ENCODE measurements at regions not wholly inside any gene's neighbourhood (a gene's known extent, or its start where the extent isn't known, plus 50 kb on each side); places are given as distances from the start of the nearest gene placed in this dataset.

DNA sequence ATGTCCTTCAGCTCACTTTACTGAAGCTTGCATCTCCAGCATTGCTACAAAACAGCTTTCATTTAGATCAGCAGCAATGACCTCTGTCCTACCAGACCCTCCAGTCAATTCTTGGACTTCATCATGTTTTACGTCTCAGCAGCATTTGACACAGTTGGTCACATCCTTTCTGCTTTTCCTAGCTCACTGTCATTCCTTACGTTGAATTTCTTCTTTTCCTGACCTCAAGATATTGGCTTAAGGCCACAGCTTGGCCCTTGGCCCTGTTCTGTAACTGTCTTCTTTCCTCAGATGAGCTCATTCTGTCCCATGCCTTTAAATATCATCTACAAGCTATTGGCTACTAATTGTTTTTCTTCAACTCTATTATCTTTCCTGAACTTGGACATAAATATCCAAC is 576.2 kb upstream of the KCNMB2 start:
- TF ChIP-seq POLR2AphosphoS5 (IDR thresholded peaks at IDR 0.05; ENCODE audit: low read depth, low read length) = no peak
- TF ChIP-seq FOXP2 (optimal IDR thresholded peaks at IDR 0.05; ENCODE audit: borderline replicate concordance, extremely low read depth, extremely low read length, insufficient read depth) = no peak
- no peak for TF ChIP-seq TAF1 (IDR thresholded peaks at IDR 0.05; ENCODE audit: borderline replicate concordance, insufficient read depth, low read length)
- no peak for TF ChIP-seq SIN3A (IDR thresholded peaks at IDR 0.05; ENCODE audit: borderline replicate concordance, insufficient read depth, low read length)

DNA sequence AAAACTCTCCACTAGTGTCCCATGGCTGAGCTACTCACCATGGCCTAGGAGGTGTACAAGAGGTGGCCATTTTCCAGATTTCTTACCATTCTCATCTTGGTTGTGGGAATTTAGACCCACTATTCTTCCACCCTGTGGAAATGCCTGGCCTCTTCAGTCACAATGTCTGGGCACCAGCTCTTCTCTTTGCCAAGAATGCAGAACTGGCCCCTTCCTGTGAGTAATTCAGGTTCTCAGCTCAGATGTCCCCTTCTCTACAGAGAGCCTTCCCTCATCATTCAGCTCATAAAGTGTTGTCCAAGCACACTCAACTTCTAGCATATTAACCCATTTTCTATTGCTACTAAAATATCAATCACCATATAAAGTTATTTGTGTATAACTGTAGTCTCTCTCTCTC is 575.5 kb upstream of the KCNMB2 start:
- TF ChIP-seq POLR2AphosphoS5 (IDR thresholded peaks at IDR 0.05; ENCODE audit: low read depth, low read length) (no peak), FOXP2 (optimal IDR thresholded peaks at IDR 0.05; ENCODE audit: borderline replicate concordance, extremely low read depth, extremely low read length, insufficient read depth) (no peak), SIN3A (IDR thresholded peaks at IDR 0.05; ENCODE audit: borderline replicate concordance, insufficient read depth, low read length) (no peak), TAF1 (IDR thresholded peaks at IDR 0.05; ENCODE audit: borderline replicate concordance, insufficient read depth, low read length) (no peak)
- TF ChIP-seq, protein P1, sequence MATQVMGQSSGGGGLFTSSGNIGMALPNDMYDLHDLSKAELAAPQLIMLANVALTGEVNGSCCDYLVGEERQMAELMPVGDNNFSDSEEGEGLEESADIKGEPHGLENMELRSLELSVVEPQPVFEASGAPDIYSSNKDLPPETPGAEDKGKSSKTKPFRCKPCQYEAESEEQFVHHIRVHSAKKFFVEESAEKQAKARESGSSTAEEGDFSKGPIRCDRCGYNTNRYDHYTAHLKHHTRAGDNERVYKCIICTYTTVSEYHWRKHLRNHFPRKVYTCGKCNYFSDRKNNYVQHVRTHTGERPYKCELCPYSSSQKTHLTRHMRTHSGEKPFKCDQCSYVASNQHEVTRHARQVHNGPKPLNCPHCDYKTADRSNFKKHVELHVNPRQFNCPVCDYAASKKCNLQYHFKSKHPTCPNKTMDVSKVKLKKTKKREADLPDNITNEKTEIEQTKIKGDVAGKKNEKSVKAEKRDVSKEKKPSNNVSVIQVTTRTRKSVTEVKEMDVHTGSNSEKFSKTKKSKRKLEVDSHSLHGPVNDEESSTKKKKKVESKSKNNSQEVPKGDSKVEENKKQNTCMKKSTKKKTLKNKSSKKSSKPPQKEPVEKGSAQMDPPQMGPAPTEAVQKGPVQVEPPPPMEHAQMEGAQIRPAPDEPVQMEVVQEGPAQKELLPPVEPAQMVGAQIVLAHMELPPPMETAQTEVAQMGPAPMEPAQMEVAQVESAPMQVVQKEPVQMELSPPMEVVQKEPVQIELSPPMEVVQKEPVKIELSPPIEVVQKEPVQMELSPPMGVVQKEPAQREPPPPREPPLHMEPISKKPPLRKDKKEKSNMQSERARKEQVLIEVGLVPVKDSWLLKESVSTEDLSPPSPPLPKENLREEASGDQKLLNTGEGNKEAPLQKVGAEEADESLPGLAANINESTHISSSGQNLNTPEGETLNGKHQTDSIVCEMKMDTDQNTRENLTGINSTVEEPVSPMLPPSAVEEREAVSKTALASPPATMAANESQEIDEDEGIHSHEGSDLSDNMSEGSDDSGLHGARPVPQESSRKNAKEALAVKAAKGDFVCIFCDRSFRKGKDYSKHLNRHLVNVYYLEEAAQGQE (IDR thresholded peaks at IDR 0.05; ENCODE audit: insufficient read depth in 1 of 2, low read depth in 2 of 2, low read length in 2 of 2) = no peak

DNA sequence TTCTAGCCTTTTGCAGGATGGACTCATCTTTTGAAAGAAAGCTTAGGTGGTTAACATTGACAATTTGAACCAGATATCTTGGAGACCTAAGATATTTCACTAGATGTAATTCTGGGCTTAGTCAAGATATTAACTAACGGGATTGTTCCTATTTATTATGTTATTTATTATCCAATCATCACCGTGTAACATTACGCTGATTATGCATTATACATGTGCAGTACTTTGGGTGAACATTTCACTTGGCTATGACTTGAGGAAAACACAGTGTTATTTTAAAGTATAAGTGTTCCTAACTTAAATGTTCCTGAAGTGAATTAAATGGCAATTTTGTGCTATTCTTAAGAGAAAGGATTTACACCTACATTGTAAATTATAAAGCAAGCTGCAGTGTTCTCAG is 574.5 kb upstream of the KCNMB2 start:
- TF ChIP-seq FOXP2 (optimal IDR thresholded peaks at IDR 0.05; ENCODE audit: borderline replicate concordance, extremely low read depth, extremely low read length, insufficient read depth) = no peak
- no peak for TF ChIP-seq SIN3A (IDR thresholded peaks at IDR 0.05; ENCODE audit: borderline replicate concordance, insufficient read depth, low read length)
- TF ChIP-seq TAF1 (IDR thresholded peaks at IDR 0.05; ENCODE audit: borderline replicate concordance, insufficient read depth, low read length) = no peak
- no peak for TF ChIP-seq POLR2AphosphoS5 (IDR thresholded peaks at IDR 0.05; ENCODE audit: low read depth, low read length)
- TF ChIP-seq, protein P1 (IDR thresholded peaks at IDR 0.05; ENCODE audit: insufficient read depth in 1 of 2, low read depth in 2 of 2, low read length in 2 of 2) = no peak

DNA sequence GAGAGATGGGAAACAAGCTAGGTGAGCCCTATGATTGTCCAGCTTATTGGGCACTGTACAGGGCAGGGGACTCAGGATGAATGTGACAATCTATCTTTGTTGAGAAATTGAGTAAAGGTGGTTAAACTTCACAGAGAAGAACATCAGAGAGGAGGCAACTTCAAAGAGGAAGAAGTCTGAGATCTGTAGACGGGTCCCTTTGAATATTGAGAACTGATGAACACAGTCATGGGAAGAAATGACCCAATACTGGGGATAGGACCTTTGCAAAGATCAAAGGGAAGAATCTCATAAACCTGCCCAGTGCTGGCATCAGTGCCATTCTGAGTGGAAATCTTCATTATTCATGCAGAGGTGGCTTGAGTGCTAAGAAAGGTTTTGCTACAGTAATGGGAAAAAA is 569.7 kb upstream of the KCNMB2 start:
- no peak for TF ChIP-seq TAF1 (IDR thresholded peaks at IDR 0.05; ENCODE audit: borderline replicate concordance, insufficient read depth, low read length)
- no peak for TF ChIP-seq POLR2AphosphoS5 (IDR thresholded peaks at IDR 0.05; ENCODE audit: low read depth, low read length)
- TF ChIP-seq, protein P1 (IDR thresholded peaks at IDR 0.05; ENCODE audit: insufficient read depth in 1 of 2, low read depth in 2 of 2, low read length in 2 of 2) = no peak
- no peak for TF ChIP-seq SIN3A (IDR thresholded peaks at IDR 0.05; ENCODE audit: borderline replicate concordance, insufficient read depth, low read length)

DNA sequence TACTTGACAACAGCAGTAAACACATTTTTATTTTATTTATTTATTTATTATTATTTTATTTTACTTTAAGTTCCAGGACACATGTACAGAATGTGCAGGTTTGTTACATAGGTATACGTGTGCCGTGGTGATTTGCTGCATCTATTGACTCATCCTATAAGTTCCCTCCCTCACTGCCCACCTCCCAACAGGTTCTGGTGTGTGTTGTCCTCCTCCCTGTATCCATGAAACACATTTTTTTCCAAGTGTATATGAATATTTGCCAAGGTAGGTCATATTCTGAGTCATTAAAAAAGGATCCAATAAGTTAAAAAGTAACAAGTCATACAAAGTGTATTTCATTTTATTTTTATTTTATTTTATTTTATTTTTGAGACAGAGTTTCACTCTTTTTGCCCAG is 567.3 kb upstream of the KCNMB2 start:
- no peak for TF ChIP-seq POLR2AphosphoS5 (IDR thresholded peaks at IDR 0.05; ENCODE audit: low read depth, low read length)
- no peak for TF ChIP-seq FOXP2 (optimal IDR thresholded peaks at IDR 0.05; ENCODE audit: borderline replicate concordance, extremely low read depth, extremely low read length, insufficient read depth)
- TF ChIP-seq, protein P1 (IDR thresholded peaks at IDR 0.05; ENCODE audit: insufficient read depth in 1 of 2, low read depth in 2 of 2, low read length in 2 of 2) = no peak
- no peak for TF ChIP-seq TAF1 (IDR thresholded peaks at IDR 0.05; ENCODE audit: borderline replicate concordance, insufficient read depth, low read length)
- TF ChIP-seq SIN3A (IDR thresholded peaks at IDR 0.05; ENCODE audit: borderline replicate concordance, insufficient read depth, low read length) = no peak
